ENCODE measurements at regions not wholly inside any gene's neighbourhood (a gene's known extent, or its start where the extent isn't known, plus 50 kb on each side); places are given as distances from the start of the nearest gene placed in this dataset.

GRCh38 chr16:64468515-64469090 lies 653.3 kb downstream of the CDH11 start:
- H2BK15ac ChIP-seq (ENCODE audit: low read length): no peak overlapping the region
- H3K4me3 ChIP-seq (ENCODE audit: low read length in 2 of 2): no peak overlapping the region
- DNase-seq (ENCODE audit: low spot score): no peak
- no peak overlapping the region for H3K27ac ChIP-seq (replicated peaks; ENCODE audit: low read length)
- H3K9me3 ChIP-seq (replicated peaks in 1 of 2; ENCODE audit: control insufficient read depth in 2 of 2, insufficient read depth in 1 of 2, low read depth in 1 of 2, low read length in 2 of 2): no peaks in the 10 kb centered on the region
- H3K9ac ChIP-seq (ENCODE audit: low read depth, low read length, poor library complexity): no peak overlapping the region
- no peak overlapping the region for H4K91ac ChIP-seq (ENCODE audit: low read depth, low read length, poor library complexity)
- no peak overlapping the region for H2AFZ ChIP-seq (ENCODE audit: low read length)
- H3K27me3 ChIP-seq (ENCODE audit: control insufficient read depth in 3 of 3, insufficient read depth in 3 of 3, low read depth in 1 of 3, low read length in 3 of 3): no peaks in the 10 kb centered on the region
- H2BK12ac ChIP-seq (ENCODE audit: low read length): no peak overlapping the region
- H3K4ac ChIP-seq (ENCODE audit: low read length): no peak overlapping the region
- H3K23ac ChIP-seq (ENCODE audit: low read depth, low read length, poor library complexity): no peak overlapping the region
- no peaks in the 10 kb centered on the region for H3K4me1 ChIP-seq (ENCODE audit: control insufficient read depth in 2 of 2, insufficient read depth in 1 of 2, low read depth in 1 of 2, low read length in 2 of 2)
- H3K79me1 ChIP-seq (ENCODE audit: low read depth, low read length): no peaks in the 10 kb centered on the region
- H4K8ac ChIP-seq (ENCODE audit: low read depth, low read length): no peak overlapping the region
- H2BK5ac ChIP-seq (ENCODE audit: low read length): no peak overlapping the region
- no peak overlapping the region for H3K18ac ChIP-seq (ENCODE audit: low read length)
- no peak overlapping the region for H2BK120ac ChIP-seq (ENCODE audit: low read depth, low read length)
- no CpG with 5 or more reads among the region's 1 CpG for WGBS, 2 donors (ENCODE audit: extremely low coverage in 2 of 2, insufficient read length in 2 of 2, insufficient replicate concordance in 1 of 2)
- H2AK5ac ChIP-seq (ENCODE audit: low read depth, low read length): no peak overlapping the region
- no peak overlapping the region for H3K4me2 ChIP-seq (ENCODE audit: insufficient read depth, low read length, poor library complexity, severe bottlenecking)
- H3K36me3 ChIP-seq (replicated peaks in 1 of 2; ENCODE audit: control insufficient read depth in 2 of 2, insufficient read depth in 2 of 2, low read length in 2 of 2): no peaks in the 10 kb centered on the region
- no peak overlapping the region for H3K14ac ChIP-seq (ENCODE audit: low read length)

- H2BK15ac ChIP-seq (ENCODE audit: low read length): no peak overlapping the region
- H4K91ac ChIP-seq (ENCODE audit: low read depth, low read length, poor library complexity): no peak overlapping the region
- no peak overlapping the region for H3K4me2 ChIP-seq (ENCODE audit: insufficient read depth, low read length, poor library complexity, severe bottlenecking)
- H2BK5ac ChIP-seq (ENCODE audit: low read length): no peak overlapping the region
- H3K18ac ChIP-seq (ENCODE audit: low read length): no peak overlapping the region
- no peak overlapping the region for H3K14ac ChIP-seq (ENCODE audit: low read length)
- no peaks in the 10 kb centered on the region for H3K4me1 ChIP-seq (ENCODE audit: control insufficient read depth in 2 of 2, insufficient read depth in 1 of 2, low read depth in 1 of 2, low read length in 2 of 2)
- no peak overlapping the region for H4K8ac ChIP-seq (ENCODE audit: low read depth, low read length)
- H3K4me3 ChIP-seq (ENCODE audit: low read length in 2 of 2): no peak overlapping the region
- no peak overlapping the region for H2BK120ac ChIP-seq (ENCODE audit: low read depth, low read length)
- H2AFZ ChIP-seq (ENCODE audit: low read length): no peak overlapping the region
- H2BK12ac ChIP-seq (ENCODE audit: low read length): no peak overlapping the region
- WGBS, 2 donors (ENCODE audit: extremely low coverage in 2 of 2, insufficient read length in 2 of 2, insufficient replicate concordance in 1 of 2): no CpG with 5 or more reads among the region's 1 CpG
- no peak overlapping the region for H2AK5ac ChIP-seq (ENCODE audit: low read depth, low read length)
- no peaks in the 10 kb centered on the region for H3K36me3 ChIP-seq (replicated peaks in 1 of 2; ENCODE audit: control insufficient read depth in 2 of 2, insufficient read depth in 2 of 2, low read length in 2 of 2)
- H3K27ac ChIP-seq (replicated peaks; ENCODE audit: low read length): no peak overlapping the region
- H3K4ac ChIP-seq (ENCODE audit: low read length): no peak overlapping the region
- no peaks in the 10 kb centered on the region for H3K79me1 ChIP-seq (ENCODE audit: low read depth, low read length)
- H3K9me3 ChIP-seq (replicated peaks in 1 of 2; ENCODE audit: control insufficient read depth in 2 of 2, insufficient read depth in 1 of 2, low read depth in 1 of 2, low read length in 2 of 2): no peaks in the 10 kb centered on the region
- no peaks in the 10 kb centered on the region for H3K27me3 ChIP-seq (ENCODE audit: control insufficient read depth in 3 of 3, insufficient read depth in 3 of 3, low read depth in 1 of 3, low read length in 3 of 3)
- no peak overlapping the region for H3K9ac ChIP-seq (ENCODE audit: low read depth, low read length, poor library complexity)
- H3K23ac ChIP-seq (ENCODE audit: low read depth, low read length, poor library complexity): no peak overlapping the region
- no peak for DNase-seq (ENCODE audit: low spot score)
Measured at GRCh38 chr16:64459821-64460220, 662.0 kb downstream of the CDH11 start.

- Histone ChIP-seq H2BK15ac (ENCODE audit: low read length) (no peak overlapping the region), H2BK120ac (ENCODE audit: low read depth, low read length) (no peak overlapping the region), H3K4me3 (ENCODE audit: low read length in 2 of 2) (no peak overlapping the region), H3K36me3 (replicated peaks in 1 of 2; ENCODE audit: control insufficient read depth in 2 of 2, insufficient read depth in 2 of 2, low read length in 2 of 2) (no peaks in the 10 kb centered on the region), H3K9me3 (replicated peaks in 1 of 2; ENCODE audit: control insufficient read depth in 2 of 2, insufficient read depth in 1 of 2, low read depth in 1 of 2, low read length in 2 of 2) (no peaks in the 10 kb centered on the region), H3K4ac (ENCODE audit: low read length) (no peak overlapping the region), H2BK12ac (ENCODE audit: low read length) (no peak overlapping the region), H3K79me1 (ENCODE audit: low read depth, low read length) (no peaks in the 10 kb centered on the region), H3K4me1 (ENCODE audit: control insufficient read depth in 2 of 2, insufficient read depth in 1 of 2, low read depth in 1 of 2, low read length in 2 of 2) (no peaks in the 10 kb centered on the region), H4K8ac (ENCODE audit: low read depth, low read length) (no peak overlapping the region), H3K14ac (ENCODE audit: low read length) (no peak overlapping the region), H3K27ac (replicated peaks; ENCODE audit: low read length) (no peak overlapping the region), H3K4me2 (ENCODE audit: insufficient read depth, low read length, poor library complexity, severe bottlenecking) (no peak overlapping the region), H3K9ac (ENCODE audit: low read depth, low read length, poor library complexity) (no peak overlapping the region), H4K91ac (ENCODE audit: low read depth, low read length, poor library complexity) (no peak overlapping the region), H2AK5ac (ENCODE audit: low read depth, low read length) (no peak overlapping the region), H2AFZ (ENCODE audit: low read length) (no peak overlapping the region), H3K27me3 (ENCODE audit: control insufficient read depth in 3 of 3, insufficient read depth in 3 of 3, low read depth in 1 of 3, low read length in 3 of 3) (no peaks in the 10 kb centered on the region), H3K18ac (ENCODE audit: low read length) (no peak overlapping the region), H2BK5ac (ENCODE audit: low read length) (no peak overlapping the region), H3K23ac (ENCODE audit: low read depth, low read length, poor library complexity) (no peak overlapping the region)
- no peak for DNase-seq (ENCODE audit: low spot score)
- no CpG with 5 or more reads among the region's 2 CpGs for whole genome bisulfite sequencing, 2 donors (ENCODE audit: extremely low coverage in 2 of 2, insufficient read length in 2 of 2, insufficient replicate concordance in 1 of 2)
Measured at GRCh38 chr16:64459402-64459801, 662.5 kb downstream of the CDH11 start.

GRCh38 chr16:64455275-64455674 lies 666.6 kb downstream of the CDH11 start:
- Histone ChIP-seq H3K14ac (ENCODE audit: low read length) (no peak overlapping the region), H3K23ac (ENCODE audit: low read depth, low read length, poor library complexity) (no peak overlapping the region), H3K27ac (replicated peaks; ENCODE audit: low read length) (no peak overlapping the region), H3K9ac (ENCODE audit: low read depth, low read length, poor library complexity) (no peak overlapping the region), H3K9me3 (replicated peaks in 1 of 2; ENCODE audit: control insufficient read depth in 2 of 2, insufficient read depth in 1 of 2, low read depth in 1 of 2, low read length in 2 of 2) (peaks cover 0 to 3% of the 10 kb centered on the region in 2 donors), H3K4me3 (ENCODE audit: low read length in 2 of 2) (no peak overlapping the region), H2AFZ (ENCODE audit: low read length) (no peak overlapping the region), H3K79me1 (ENCODE audit: low read depth, low read length) (no peaks in the 10 kb centered on the region), H2AK5ac (ENCODE audit: low read depth, low read length) (no peak overlapping the region), H4K91ac (ENCODE audit: low read depth, low read length, poor library complexity) (no peak overlapping the region), H3K18ac (ENCODE audit: low read length) (no peak overlapping the region), H3K27me3 (ENCODE audit: control insufficient read depth in 3 of 3, insufficient read depth in 3 of 3, low read depth in 1 of 3, low read length in 3 of 3) (no peaks in the 10 kb centered on the region), H3K4me2 (ENCODE audit: insufficient read depth, low read length, poor library complexity, severe bottlenecking) (no peak overlapping the region), H2BK120ac (ENCODE audit: low read depth, low read length) (no peak overlapping the region), H3K4ac (ENCODE audit: low read length) (no peak overlapping the region), H3K4me1 (ENCODE audit: control insufficient read depth in 2 of 2, insufficient read depth in 1 of 2, low read depth in 1 of 2, low read length in 2 of 2) (peaks cover 0 to 3% of the 10 kb centered on the region in 2 donors), H4K8ac (ENCODE audit: low read depth, low read length) (no peak overlapping the region), H2BK15ac (ENCODE audit: low read length) (no peak overlapping the region), H2BK12ac (ENCODE audit: low read length) (no peak overlapping the region), H2BK5ac (ENCODE audit: low read length) (no peak overlapping the region), H3K36me3 (replicated peaks in 1 of 2; ENCODE audit: control insufficient read depth in 2 of 2, insufficient read depth in 2 of 2, low read length in 2 of 2) (no peaks in the 10 kb centered on the region)
- no peak for DNase-seq (ENCODE audit: low spot score)
- no CpG with 5 or more reads among the region's 1 CpG for WGBS, 2 donors (ENCODE audit: extremely low coverage in 2 of 2, insufficient read length in 2 of 2, insufficient replicate concordance in 1 of 2)
